Hematopoietic multipotent progenitor cell treated with erythropoietin and hydrocortisone succinate and interleukin-3 and kit ligand, for 17 days (in vitro differentiated cells): ENCODE measurements at regions not wholly inside any gene's neighbourhood (a gene's known extent, or its start where the extent isn't known, plus 50 kb on each side); places are given as distances from the start of the nearest gene placed in this dataset.
"Not testable (repeated sequence)": the region's sequence is repeated elsewhere in the genome, so short reads cannot be mapped to it uniquely, and the experiment has no call there.

Experiments
- DNase-seq: peaks from one replicate; pipeline ENCODE4 v3.0.0-alpha.2; 2015; ENCODE audit warnings: low spot score

DNA sequence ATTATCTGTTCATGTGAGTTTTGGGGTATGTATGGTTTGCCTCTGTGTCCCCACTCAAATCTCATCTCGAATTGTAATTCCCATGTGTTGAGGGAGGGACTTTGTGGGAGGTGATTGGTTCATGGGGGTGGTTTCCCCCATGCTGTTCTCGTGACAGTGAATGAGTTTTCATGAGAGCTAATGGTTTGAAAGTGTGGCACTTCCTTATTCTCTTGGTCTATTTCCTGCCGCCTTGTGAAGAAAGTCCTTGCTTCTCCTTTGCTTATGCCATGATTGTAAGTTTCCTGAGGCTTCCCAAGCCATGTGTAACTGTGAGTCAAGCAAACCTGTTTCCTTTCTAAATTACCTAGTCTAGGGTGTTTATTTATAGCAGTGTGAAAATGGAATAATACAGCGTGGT, 128.1 kb upstream of the HS3ST4 start:
- no peak for DNase-seq

GRCh38 chr16:25561723-25562122, 130.0 kb upstream of the HS3ST4 start:
- not testable (repeated sequence) for DNase-seq

- not testable (repeated sequence) for DNase-seq
Observed at GRCh38 chr16:25556968-25557312, 134.8 kb upstream of the HS3ST4 start.

- not testable (repeated sequence) for DNase-seq
Observed at GRCh38 chr16:25556289-25556967, 135.3 kb upstream of the HS3ST4 start.

- peak; percentile 24 for DNase-seq
Observed at GRCh38 chr16:25553711-25554436, 137.9 kb upstream of the HS3ST4 start.

GRCh38 chr16:25550647-25551046, 141.1 kb upstream of the HS3ST4 start:
- no peak for DNase-seq

GRCh38 chr16:25546791-25547190, 145.0 kb upstream of the HS3ST4 start:
- no peak for DNase-seq

GRCh38 chr16:25544294-25544693, 147.5 kb upstream of the HS3ST4 start:
- no peak for DNase-seq

DNA sequence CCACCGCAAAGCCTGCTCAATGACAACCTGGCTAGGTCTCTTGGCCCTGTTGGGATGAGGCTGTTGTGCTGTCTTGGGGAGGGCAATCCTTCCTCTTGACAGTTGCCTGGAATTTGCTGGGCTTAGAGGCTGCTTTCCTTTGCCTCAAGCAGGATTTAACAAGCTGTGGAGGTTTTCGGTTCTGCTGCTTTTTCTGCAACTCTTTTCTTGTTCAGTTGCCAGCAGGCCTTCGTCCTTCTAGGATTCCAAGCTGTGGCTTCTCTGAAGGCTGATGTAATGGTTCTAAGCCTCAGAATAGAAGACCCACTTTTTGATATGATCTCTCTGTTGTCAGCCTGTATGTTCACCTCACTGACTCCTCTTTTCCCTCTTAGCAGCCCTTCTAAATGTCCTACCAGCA, 149.5 kb upstream of the HS3ST4 start:
- no peak for DNase-seq

DNA sequence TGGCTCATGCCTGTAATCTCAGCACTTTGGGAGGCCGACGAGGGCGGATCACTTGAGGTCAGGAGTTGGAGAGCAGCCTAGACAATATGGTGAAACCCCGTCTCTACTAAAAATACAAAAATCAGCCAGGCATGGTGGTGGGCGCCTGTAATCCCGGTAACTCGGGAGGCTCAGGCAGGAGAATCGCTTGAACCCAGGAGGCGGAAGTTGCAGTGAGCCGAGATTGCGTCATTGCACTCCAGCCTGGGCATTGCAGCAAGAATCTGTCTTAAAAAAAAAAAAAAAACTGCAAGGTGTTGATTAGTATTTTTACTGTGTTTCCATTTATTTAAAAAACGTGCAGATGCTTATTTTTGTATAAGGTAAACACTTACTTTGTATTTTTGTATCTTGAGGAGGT, 152.0 kb upstream of the HS3ST4 start:
- not testable (repeated sequence) for DNase-seq

- DNase-seq: no peak
Observed at GRCh38 chr16:25523183-25523582, 168.6 kb upstream of the HS3ST4 start.

GRCh38 chr16:25512041-25512440, 179.7 kb upstream of the HS3ST4 start:
- no peak for DNase-seq

GRCh38 chr16:25509456-25509855, 182.3 kb upstream of the HS3ST4 start:
- DNase-seq: no peak

- no peak for DNase-seq
Observed at GRCh38 chr16:25501530-25502255, 190.1 kb upstream of the HS3ST4 start.

- DNase-seq: no peak
Observed at GRCh38 chr16:25494292-25494691, 197.5 kb upstream of the HS3ST4 start.

DNA sequence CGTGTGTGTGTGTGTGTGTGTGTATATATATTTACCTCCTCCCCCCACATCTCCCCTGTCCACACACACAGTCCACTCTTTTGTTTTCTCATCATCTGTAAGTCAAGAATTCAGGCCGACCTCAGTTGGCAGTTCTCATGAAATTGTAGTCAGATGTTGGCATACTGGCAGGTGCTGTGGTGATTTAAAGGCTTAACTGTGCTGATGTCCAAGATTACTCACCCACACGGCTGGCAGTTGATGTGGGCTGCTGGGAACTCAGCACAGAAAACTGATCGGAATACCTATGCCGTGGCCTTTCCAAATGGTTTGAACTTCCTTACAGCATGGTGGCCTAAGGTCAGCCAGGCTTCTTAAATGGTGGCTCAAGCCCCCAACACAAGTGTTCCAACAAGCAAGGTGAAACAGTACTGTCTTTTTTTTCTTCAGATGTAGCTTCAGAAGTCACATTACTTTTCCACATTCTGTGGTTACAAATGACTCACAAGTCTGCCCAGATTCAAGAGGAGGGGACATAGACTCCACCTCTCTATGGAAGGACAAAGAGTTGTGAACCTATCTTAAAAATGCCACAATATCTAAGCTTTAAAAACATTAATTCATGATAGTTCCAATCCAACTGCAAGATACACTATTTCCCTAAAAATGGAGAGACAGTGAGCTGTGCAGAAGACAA, 198.5 kb upstream of the HS3ST4 start:
- DNase-seq: no peak

- no peak for DNase-seq
Observed at GRCh38 chr16:25488435-25488834, 203.3 kb upstream of the HS3ST4 start.

- no peak for DNase-seq
Observed at GRCh38 chr16:25487888-25488287, 203.9 kb upstream of the HS3ST4 start.

- no peak for DNase-seq
Observed at GRCh38 chr16:25481636-25482035, 210.1 kb upstream of the HS3ST4 start.

DNA sequence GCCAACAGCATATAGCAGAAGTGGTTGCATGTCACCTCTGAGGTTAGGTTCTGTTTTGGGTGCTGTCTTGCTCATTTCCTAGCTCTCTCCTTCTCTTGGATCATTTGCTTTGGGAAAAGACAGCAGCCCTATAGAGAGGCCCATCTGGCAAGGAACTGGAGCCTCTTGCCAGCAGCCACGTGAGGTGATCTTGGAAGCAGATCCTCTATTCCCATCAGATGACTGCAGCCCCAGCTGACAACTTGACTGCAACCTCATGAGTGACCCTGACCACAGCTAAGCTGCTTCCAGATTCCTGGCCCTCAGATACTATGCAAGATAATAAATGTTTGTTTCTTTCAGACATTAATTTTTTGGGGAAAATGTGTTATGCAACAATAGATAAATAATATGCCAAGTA, 213.3 kb upstream of the HS3ST4 start:
- no peak for DNase-seq

DNA sequence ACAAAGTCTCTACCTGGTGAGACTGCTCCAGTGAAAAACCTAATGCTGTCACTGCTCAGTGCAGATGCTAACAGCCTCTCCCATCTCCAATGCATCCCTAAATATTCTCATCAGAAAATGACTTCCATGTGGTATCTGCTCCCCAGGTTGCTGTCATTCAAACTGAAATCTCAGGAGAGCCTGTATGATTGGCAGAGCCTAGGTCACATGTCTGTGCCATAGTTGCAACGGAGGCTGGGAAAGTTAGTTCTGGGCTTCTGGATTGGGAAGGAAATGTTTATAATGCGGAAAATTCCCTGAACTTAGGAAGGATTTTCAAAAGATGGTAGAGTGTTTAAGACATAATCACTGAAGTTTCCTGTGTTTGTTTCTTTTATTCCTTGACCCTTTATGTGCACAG, 206.4 kb upstream of the ZKSCAN2 start:
- no peak for DNase-seq

GRCh38 chr16:25449802-25450201, 192.2 kb upstream of the ZKSCAN2 start:
- no peak for DNase-seq

GRCh38 chr16:25443994-25444393, 186.3 kb upstream of the ZKSCAN2 start:
- no peak for DNase-seq
